ENCODE measurements at regions not wholly inside any gene's neighbourhood (a gene's known extent, or its start where the extent isn't known, plus 50 kb on each side); places are given as distances from the start of the nearest gene placed in this dataset.
A peak's percentile ranks its signal among the peaks of the same experiment; 100 is the strongest.

- H3K9me3 ChIP-seq (ENCODE audit: control insufficient read depth, insufficient read depth, low read depth, low read length), result no peaks in the 10 kb centered on the region
- no peaks in the 10 kb centered on the region for H3K36me3 ChIP-seq (ENCODE audit: control insufficient read depth in 2 of 2, insufficient read depth in 1 of 2, low read length in 2 of 2)
- TF ChIP-seq BCL11B (tag by site-specific recombination; IDR thresholded peaks at IDR 0.05; ENCODE audit: low read depth), result no peak
- no peak for TF ChIP-seq ZNF548 (tag by site-specific recombination; IDR thresholded peaks at IDR 0.05)
- no peak for TF ChIP-seq ZNF658 (tag by site-specific recombination; IDR thresholded peaks at IDR 0.05)
- no peak overlapping the region for H3K4me3 ChIP-seq (ENCODE audit: low read depth, low read length)
- ChIA-PET POLR2A (no interaction called here), CTCF (interaction anchor here (0.5 to 0.9 kb wide), 2 partner anchors 14 to 186 kb away, joined by 3 read pairs; no protein-coding TSS in a partner anchor)
- H3K4me1 ChIP-seq (ENCODE audit: control insufficient read depth, insufficient read depth, low read length), result no peaks in the 10 kb centered on the region
- no peak overlapping the region for H3K27ac ChIP-seq (ENCODE audit: extremely low read depth, low read depth, low read length)
Measured at GRCh38 chr10:109114579-109114978, 808.7 kb downstream of the XPNPEP1 start.

- H3K36me3 ChIP-seq (ENCODE audit: control insufficient read depth in 2 of 2, insufficient read depth in 1 of 2, low read length in 2 of 2), result no peaks in the 10 kb centered on the region
- H3K4me1 ChIP-seq (ENCODE audit: control insufficient read depth, insufficient read depth, low read length), result no peaks in the 10 kb centered on the region
- no peak for TF ChIP-seq ZSCAN23 (tag by site-specific recombination; IDR thresholded peaks at IDR 0.05)
- TF ChIP-seq, protein P1, sequence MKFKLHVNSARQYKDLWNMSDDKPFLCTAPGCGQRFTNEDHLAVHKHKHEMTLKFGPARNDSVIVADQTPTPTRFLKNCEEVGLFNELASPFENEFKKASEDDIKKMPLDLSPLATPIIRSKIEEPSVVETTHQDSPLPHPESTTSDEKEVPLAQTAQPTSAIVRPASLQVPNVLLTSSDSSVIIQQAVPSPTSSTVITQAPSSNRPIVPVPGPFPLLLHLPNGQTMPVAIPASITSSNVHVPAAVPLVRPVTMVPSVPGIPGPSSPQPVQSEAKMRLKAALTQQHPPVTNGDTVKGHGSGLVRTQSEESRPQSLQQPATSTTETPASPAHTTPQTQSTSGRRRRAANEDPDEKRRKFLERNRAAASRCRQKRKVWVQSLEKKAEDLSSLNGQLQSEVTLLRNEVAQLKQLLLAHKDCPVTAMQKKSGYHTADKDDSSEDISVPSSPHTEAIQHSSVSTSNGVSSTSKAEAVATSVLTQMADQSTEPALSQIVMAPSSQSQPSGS (tag by site-specific recombination; IDR thresholded peaks at IDR 0.05; ENCODE audit: low read depth), result 0 out of 2 replicates have a peak, but pooled peaks have one; percentile 29
- no peaks in the 10 kb centered on the region for H3K9me3 ChIP-seq (ENCODE audit: control insufficient read depth, insufficient read depth, low read depth, low read length)
- no peak overlapping the region for H3K4me3 ChIP-seq (ENCODE audit: low read depth, low read length)
- CTCF ChIA-PET, result no interaction called here
- no peak overlapping the region for H3K27ac ChIP-seq (ENCODE audit: extremely low read depth, low read depth, low read length)
- POLR2A ChIA-PET, result no interaction called here
Measured at GRCh38 chr10:109106604-109107003, 816.7 kb downstream of the XPNPEP1 start.

DNA sequence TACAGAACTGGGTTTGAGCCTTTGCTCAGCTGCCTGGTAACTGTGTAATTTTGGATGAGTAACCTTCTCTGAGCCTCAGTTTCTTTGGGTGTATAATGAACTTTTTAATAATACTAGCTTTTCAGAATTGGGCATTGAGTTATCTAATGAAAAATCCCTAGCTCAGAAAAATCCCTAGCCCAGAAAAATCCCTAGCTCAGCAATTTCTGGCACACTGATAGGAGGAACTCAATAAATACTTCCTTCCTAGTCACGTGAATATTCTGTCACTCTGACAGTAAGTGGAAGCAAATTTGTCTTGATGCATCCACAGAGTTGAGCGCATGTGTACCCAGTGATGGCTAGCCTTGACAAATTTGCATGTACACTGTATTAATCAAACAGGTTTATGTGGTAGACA is 817.6 kb downstream of the XPNPEP1 start:
- Histone ChIP-seq H3K27ac (ENCODE audit: extremely low read depth, low read depth, low read length) (no peak overlapping the region), H3K4me1 (ENCODE audit: control insufficient read depth, insufficient read depth, low read length) (no peaks in the 10 kb centered on the region), H3K9me3 (ENCODE audit: control insufficient read depth, insufficient read depth, low read depth, low read length) (no peaks in the 10 kb centered on the region), H3K4me3 (ENCODE audit: low read depth, low read length) (no peak overlapping the region), H3K36me3 (ENCODE audit: control insufficient read depth in 2 of 2, insufficient read depth in 1 of 2, low read length in 2 of 2) (no peaks in the 10 kb centered on the region)
- POLR2A ChIA-PET, result no interaction called here
- TF ChIP-seq, protein P2, sequence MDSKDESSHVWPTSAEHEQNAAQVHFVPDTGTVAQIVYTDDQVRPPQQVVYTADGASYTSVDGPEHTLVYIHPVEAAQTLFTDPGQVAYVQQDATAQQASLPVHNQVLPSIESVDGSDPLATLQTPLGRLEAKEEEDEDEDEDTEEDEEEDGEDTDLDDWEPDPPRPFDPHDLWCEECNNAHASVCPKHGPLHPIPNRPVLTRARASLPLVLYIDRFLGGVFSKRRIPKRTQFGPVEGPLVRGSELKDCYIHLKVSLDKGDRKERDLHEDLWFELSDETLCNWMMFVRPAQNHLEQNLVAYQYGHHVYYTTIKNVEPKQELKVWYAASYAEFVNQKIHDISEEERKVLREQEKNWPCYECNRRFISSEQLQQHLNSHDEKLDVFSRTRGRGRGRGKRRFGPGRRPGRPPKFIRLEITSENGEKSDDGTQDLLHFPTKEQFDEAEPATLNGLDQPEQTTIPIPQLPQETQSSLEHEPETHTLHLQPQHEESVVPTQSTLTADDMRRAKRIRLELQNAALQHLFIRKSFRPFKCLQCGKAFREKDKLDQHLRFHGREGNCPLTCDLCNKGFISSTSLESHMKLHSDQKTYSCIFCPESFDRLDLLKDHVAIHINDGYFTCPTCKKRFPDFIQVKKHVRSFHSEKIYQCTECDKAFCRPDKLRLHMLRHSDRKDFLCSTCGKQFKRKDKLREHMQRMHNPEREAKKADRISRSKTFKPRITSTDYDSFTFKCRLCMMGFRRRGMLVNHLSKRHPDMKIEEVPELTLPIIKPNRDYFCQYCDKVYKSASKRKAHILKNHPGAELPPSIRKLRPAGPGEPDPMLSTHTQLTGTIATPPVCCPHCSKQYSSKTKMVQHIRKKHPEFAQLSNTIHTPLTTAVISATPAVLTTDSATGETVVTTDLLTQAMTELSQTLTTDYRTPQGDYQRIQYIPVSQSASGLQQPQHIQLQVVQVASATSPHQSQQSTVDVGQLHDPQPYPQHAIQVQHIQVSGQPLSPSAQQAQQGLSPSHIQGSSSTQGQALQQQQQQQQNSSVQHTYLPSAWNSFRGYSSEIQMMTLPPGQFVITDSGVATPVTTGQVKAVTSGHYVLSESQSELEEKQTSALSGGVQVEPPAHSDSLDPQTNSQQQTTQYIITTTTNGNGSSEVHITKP (tag by site-specific recombination; IDR thresholded peaks at IDR 0.05), result no peak
- TF ChIP-seq KLF10 (tag by site-specific recombination; IDR thresholded peaks at IDR 0.05) (no peak), GLIS2 (tag by site-specific recombination; IDR thresholded peaks at IDR 0.05) (no peak), ZNF394 (tag by site-specific recombination; IDR thresholded peaks at IDR 0.05; ENCODE audit: borderline replicate concordance) (no peak)
- TF ChIP-seq, protein P3, sequence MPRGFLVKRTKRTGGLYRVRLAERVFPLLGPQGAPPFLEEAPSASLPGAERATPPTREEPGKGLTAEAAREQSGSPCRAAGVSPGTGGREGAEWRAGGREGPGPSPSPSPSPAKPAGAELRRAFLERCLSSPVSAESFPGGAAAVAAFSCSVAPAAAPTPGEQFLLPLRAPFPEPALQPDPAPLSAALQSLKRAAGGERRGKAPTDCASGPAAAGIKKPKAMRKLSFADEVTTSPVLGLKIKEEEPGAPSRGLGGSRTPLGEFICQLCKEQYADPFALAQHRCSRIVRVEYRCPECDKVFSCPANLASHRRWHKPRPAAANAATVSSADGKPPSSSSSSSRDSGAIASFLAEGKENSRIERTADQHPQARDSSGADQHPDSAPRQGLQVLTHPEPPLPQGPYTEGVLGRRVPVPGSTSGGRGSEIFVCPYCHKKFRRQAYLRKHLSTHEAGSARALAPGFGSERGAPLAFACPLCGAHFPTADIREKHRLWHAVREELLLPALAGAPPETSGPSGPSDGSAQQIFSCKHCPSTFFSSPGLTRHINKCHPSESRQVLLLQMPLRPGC (tag by site-specific recombination; IDR thresholded peaks at IDR 0.05), result no peak
- TF ChIP-seq, protein P4, sequence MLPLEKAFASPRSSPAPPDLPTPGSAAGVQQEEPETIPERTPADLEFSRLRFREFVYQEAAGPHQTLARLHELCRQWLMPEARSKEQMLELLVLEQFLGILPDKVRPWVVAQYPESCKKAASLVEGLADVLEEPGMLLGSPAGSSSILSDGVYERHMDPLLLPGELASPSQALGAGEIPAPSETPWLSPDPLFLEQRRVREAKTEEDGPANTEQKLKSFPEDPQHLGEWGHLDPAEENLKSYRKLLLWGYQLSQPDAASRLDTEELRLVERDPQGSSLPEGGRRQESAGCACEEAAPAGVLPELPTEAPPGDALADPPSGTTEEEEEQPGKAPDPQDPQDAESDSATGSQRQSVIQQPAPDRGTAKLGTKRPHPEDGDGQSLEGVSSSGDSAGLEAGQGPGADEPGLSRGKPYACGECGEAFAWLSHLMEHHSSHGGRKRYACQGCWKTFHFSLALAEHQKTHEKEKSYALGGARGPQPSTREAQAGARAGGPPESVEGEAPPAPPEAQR (tag by site-specific recombination; IDR thresholded peaks at IDR 0.05), result no peak
- CTCF ChIA-PET, result no interaction called here
